SIG-M5 (cell line): ENCODE measurements at regions not wholly inside any gene's neighbourhood (a gene's known extent, or its start where the extent isn't known, plus 50 kb on each side); places are given as distances from the start of the nearest gene placed in this dataset.
"Not testable (repeated sequence)": the region's sequence is repeated elsewhere in the genome, so short reads cannot be mapped to it uniquely, and the experiment has no call there.

Experiments
- DNase-seq: peaks from one replicate; lab custom pipeline; 2025; lab: John Stamatoyannopoulos, UW

DNA sequence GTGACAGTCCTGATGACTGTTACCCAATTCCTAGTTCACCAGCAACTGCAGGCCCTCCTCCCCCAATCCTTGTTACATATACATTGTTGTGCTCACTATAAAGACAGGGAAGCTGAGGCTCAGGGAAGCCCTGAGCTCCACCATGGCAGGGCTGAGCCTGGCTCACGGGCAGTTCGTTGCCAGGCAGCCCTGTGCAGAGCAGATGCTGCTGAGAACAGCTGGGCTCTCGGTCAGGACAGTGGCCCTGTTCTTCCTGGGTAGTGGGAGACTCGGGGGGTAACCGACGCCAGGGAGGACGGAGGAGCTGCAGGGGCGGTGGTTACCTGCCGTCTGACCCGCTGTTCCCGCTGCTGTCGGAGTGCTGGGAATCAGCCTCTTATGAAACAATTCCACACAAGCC is 80.9 kb upstream of the ZNF469 start:
- DNase-seq = no peak

DNA sequence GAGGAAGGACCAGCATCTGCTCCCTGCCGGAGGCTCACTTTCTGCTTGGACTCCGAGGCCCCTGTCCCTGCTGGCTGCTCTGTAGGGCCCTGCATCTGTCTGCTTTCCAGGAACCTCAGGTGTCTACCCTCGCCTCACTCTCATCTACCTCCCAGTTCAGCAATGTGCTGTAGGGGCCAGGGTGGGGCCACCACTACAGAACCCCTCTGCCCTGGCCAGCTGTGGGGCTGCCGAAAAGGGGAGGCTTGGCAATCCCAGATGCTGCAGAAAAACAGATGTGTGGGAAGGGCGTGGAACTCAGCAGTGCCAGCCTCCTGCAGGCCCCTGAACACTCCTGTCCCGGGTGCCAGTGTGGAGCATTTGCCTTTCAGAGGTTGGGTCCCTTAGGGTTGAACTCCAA is 80.1 kb upstream of the ZNF469 start:
- DNase-seq = no peak

DNA sequence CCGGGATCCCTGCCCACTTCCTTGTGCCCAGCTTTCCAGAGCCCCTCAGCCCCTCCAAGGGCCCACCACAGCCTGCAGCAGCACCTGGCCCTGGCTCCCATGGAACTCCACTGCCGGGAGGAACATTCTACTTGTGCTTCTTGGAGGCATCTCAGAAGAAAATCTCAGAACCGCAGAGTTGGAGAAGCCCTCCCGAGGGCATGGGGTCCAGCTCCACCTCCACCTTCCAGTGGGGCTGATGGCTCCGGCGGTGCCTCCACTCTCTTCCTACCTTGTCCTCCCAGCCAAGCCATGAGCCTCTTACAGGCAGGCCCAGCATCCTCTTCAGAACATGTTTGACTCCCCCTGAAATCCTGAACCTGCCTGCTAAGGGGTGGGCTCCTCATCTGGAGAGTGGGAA is 79.4 kb upstream of the ZNF469 start:
- DNase-seq = no peak

DNA sequence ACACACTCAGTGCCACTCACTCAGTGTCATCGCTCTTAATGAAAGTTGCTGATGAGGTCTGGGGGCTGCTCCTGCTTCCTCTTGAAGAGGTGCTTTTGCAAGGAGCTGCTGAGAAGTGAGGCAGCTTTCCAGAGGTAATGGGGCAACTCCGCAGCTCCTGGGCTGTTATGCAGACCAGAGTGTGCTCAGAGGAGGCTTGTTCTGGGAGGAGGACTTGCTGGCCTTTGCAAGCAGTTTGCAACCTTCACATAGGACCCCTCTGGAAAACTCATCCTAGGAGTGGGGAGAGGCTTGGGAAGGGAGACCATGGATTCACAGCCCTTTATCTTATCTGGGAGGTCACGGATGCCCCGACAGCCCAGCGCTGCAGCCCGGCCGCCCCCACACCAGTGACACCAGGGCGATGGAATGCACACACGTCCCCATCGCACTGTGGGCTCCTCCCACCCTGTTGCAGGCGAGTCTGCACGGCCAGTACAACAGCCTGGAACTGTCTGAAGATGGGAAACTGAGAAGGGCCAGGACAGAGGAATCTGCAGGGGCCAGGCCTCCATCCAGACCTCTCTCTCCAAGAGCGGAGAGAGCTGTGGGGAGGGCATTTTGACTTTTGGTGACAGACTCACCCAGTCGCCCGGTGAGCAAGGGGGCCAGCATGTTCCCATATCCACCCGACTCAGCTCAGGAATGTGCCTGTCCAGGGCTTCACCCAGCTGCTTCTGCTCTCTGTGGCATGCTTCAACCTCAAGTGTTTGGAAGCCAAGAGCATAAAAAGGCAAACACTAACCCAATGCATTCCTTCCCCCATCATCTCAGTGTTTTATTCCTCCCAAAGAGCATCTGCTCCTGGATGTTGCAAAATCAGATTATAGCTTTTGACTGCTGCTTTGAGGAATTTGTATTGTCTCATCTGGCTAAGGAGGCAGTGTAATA is 78.6 kb upstream of the ZNF469 start:
- no peak for DNase-seq

DNA sequence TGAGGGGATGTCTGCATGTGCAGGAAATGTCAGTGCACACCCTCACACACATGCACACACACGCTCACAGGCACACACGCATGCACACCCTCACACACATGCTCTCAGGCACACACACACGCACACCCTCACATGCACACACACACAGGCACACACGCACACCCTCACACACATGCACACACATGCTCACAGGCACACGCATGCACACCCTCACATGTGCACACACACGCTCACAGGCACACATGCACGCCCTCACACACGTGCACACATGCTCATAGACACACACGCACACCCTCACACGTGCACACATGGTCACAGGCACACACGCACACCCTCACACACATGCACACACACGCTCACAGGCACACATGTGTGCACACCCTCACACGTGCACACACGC is 77.6 kb upstream of the ZNF469 start:
- no peak for DNase-seq

DNA sequence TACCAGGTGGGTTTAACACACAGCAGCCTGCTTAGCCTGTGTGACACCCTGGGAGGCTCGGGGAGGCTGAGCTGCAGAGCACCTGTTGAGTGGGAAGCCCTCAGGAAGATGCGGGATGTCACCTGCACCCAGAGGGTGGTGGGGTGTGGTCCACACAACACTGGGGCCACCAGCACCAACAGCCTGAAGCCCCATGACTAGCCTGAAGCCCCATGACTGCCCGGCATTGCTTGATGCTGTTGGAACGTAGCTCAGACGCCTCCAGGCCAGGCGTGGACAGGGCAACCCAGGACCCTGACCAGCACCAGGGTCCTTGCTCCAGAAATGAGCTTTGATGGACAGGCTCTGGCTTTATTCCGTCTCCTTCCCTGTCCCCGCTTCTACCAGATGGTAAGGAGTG is 76.3 kb upstream of the ZNF469 start:
- no peak for DNase-seq

DNA sequence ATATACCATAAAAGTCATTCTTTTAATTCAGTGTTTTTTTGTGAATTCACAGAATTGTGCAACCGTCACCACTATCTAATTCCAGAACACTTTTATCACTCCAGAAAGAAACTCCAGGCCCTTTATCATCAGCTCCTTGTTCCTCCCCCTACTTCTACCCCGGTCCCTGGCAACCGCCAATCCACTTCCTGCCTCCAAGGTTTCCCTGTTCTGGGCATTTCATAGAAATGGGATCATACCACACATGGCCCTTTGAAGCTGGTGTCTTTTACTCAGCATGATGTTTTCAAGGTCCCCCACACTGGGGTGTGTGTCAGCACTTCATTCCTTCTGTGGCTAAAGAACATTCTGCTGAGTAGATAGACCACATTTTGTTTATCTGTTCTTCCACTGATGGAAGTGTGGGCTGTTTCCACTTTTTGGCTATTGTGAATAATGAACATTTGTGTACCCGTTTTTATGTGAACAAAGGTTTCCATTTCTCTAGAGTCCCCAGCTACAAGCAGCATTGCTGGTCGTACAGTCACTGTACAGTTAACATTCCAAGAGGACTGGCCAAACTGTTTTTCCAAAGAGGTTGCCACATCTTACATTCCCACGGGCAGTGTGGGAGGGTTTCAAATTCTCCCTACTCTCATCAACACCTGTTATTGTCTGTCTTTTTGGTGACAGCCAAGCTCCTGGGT is 75.8 kb upstream of the ZNF469 start:
- DNase-seq = no peak

DNA sequence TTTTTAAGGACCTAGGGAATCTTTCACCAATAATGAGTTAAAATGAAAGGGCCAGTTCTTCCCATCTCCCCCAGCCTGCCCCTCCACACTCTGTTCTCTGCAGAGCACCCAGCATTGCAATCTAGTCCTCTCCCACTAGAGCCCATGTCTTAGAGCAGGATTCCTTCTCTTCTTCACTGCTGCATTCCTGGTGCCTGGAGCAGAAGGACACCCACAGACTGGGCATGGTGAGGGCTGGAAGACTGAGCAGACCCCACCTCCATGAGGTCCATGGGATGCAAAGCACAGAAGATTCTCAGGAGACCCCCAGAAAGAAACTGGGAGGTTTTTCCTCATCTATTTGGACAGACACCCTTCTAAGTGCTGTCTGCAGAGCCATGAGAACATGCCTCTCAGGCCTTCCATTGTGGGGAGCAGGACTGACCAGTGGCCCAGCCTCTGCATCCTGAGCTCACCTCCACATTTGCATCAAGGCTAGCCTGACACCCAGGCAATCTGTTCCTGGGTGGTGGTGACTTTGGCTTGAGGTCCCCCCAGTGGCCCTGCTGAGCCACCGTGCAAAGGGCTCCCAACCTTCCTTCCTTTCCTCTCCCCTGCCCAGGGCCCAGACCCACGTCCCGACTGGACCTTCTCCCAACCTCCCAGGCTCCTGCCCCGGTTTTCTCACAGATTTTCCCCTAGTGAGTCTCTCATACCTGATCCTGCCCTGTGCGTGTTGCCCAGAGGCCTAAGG is 74.2 kb upstream of the ZNF469 start:
- DNase-seq = no peak

DNA sequence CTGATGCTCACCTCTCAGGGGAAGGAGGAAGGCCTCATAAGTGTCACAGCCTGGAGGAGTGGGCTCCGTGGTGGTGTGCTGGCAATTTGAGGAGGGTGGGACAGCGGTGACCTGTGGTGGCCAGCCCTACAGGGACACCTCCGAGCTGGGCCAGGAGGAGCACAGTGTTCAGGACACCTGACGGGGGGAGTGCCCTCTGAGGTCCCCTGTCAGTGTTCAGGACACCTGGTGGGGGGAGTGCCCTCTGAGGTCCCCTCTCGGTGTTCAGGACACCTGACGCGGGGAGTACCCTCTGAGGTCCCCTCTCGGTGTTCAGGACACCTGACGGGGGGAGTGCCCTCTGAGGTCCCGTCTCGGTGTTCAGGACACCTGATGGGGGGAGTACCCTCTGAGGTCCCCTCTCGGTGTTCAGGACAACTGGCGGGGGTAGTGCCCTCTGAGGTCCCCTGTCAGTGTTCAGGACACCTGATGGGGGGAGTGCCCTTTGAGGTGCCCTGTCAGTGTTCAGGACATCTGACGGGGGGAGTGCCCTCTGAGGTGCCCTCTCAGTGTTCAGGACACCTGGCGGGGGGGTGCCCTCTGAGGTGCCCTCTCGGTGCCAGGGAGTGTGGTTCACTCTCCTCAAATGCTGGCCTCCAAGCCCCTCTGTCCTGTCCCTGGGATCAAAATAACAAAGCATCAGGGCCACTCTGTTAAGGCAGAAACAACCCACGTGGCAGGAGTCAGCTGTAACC is 73.4 kb upstream of the ZNF469 start:
- DNase-seq = no peak

DNA sequence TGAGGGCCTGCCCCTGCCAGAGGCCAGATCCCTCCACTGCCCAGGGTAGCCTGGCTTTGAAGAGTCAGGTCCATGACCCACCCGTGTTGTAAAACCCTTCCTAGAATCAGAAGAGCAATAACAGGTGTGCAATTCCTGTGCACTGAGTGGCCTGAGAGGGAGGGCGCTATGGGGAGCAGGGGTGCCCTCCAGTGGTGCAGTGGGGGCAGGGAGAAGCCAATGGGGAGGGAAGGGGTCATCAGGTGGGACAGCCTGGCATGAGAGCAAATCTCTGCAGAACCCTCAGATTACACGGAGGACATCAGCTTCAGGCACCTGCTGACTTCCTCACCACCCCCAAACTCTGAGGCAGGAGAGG is 72.9 kb upstream of the ZNF469 start:
- no peak for DNase-seq

DNA sequence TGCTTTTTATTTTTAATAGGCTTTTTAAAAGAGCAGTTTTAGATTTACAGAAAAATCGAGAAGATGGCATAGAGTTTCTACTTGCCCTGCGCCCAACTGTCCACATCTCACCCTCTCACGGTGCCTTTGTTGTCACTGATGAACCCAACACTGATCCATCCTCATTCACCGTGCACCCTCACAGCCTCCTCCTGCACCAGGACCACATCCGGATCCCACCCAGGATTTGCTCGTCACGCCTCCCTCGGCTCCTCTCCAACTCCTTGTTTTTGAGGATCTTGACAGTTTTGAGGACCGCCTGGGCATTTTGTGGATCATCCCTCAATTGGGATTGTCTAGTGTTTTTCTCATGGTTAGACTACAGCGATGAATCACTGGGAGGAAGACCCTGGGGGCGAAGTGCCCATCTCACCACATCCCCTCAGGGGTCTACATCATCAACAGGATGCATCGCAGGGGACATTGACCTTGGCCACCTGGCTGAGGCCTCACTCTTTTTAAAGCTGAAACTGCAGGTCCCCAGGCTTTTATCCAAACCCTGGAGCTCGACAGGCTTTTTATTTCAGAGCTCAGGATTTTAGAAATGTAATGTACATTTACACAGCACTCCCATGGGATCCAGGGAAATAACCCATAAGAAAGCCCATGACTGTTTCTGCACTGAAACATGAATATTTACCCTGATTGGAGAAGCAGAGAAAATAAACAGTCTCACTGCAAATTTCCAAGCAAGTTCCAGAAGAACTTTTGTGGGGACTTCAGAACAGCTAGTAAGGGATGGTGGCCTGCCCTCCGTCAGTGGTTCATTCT is 71.8 kb upstream of the ZNF469 start:
- DNase-seq = no peak

DNA sequence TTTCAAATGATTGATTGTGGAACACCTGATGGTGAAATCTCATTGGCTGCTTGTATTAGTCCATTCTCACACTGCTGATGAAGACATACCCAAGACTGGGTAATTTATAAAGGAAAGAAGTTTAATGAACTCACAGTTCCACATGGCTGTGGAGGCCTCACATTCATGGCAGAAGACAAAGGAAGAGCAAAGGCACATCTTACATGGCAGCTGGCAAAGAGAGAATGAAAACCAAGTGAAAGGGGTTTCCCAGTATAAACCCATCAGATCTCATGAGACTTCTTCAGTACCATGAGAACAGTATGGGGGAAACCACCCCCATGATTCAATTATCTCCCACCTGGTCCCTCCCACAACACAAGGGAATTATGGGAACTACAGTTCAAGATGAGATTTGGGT is 70.9 kb upstream of the ZNF469 start:
- DNase-seq = not testable (repeated sequence)

DNA sequence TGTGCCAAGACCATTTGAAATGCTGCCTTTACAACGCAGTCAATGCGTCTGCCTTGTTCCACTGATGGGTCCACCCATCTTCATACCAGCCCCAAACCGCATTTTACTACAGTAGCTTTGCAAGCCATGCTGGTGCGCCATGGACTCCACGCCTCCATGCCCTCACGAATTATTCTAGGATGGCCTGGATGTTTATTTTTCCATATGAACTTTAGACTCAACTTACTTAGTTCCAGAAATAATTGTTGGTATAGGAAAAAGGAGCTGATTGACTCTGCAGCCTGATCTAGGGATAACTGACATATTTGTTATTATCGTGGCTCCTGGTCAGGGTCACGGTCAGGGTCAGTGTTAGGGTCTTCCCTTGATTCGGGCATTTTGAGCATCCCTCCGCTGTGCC is 70.0 kb upstream of the ZNF469 start:
- DNase-seq = no peak

DNA sequence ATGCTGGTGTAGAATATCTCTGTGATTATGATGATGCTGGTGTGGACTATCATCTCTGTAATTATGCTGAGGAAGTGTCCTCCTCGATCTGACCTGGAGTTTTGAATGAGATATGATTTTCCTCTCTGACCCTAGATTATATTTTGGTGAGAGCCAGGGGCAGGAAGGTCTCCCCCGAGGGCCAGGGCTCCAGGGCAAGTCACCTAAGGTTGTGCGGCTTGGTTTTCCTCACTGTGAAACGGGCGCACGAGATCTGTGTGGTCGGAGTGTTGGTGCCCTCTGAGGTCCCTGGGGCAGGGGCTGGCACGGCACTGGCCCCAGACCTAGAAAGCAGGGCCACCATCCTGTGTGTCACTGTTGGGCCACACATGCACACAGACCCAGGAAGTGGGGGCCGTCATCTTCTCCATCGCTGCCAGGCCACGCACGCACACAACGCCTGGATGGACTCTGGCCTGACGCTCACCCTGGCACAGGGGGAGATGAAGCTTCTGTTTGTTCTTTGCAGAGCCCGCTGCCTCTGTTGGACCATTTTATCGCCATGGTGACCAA is 67.7 kb upstream of the ZNF469 start:
- DNase-seq = no peak

DNA sequence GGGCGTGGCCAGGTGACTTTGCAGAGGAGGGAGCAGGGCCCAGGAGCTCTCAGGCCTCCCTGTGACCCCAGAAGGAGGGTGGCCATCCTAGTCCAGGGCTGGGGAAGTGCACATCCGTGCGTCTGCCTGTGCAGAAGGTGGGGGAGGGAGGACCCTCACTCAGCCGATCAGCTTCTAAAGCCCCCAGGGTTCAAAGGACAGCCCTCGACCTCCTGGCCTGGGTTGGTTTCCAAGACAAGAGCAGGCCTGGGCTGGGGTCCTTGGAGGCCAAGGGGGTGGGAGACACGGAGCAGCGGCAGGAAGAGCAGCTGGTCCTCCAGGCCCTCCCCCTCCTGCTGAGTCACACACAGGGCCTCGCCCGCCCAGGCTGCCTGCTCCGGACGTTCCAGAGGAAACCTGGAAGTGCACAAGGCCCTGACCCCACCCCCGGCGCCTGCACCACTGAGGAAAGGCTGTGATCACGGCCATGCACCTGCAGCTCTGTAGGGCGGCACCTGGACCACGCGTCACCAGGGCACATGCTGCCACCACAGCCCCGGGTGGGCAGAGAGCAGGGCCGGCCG is 67.1 kb upstream of the ZNF469 start:
- no peak for DNase-seq

DNA sequence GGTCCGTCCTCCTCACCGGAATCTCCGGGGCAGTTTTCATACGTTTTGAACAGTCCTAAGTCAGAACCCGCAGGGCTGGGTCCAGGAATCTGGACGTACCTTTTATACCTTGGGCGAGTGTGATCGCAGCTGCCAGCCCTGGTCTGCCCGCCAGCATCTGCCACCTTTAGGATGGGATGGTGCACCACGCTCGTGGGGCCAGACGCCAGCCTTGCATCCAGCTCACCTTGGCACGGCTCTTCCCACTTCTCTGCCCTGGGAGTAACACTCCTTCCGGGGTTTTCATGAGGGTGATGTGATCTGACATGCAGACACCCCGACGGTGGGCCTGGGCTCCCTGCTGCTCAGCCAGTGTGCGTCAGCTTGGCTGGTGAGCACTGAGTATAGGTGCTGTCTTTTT is 66.6 kb upstream of the ZNF469 start:
- DNase-seq = no peak

DNA sequence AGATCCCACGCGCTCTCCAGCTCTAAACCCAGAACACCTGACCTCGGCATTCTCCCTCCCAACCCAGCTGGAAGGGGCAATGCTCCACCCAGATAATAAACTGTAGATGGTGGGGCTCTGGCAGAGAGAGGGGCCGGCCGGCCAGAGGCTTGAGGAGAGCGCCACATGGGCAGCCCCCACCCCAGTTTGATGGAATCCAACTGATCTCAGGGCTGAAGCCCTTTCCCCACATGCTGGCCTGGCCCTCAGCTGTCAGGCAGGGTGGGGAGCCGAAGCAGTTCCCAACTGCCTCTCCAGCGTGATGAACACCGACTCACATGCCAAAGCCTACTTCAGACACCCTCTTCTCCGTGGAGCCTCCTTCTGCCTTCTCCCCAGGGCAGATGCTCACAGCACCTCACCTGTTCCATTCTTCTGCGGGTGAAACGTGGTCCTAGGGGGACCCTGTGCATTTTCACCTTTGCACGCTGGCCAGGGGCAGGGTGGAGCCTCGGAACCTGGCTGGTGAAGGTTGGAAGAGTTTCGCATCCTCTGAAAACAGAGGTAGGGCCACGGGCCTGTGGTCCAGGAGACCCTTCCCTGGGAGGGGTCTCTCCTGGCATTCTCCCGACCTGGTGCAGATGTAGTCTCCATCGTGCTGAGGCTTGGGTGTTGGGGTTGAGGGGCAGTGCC is 65.7 kb upstream of the ZNF469 start:
- no peak for DNase-seq

DNA sequence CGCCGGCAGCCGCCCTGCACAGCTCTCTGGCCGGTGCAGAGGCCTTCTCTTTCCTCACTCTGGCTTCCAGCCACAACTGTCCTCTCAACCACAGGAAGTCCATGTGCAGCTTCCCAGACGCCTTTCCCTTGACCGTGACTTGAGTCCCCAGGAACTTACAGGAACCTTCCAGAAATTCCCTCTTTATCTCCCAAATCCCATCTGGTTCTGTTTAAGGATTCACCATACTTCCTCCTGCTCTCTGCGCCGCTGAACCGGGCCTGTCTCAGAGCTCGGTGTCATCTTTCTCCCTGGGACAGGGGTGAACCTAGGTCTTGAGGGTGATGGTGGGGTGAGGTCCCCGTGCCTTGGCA is 65.2 kb upstream of the ZNF469 start:
- no peak for DNase-seq

DNA sequence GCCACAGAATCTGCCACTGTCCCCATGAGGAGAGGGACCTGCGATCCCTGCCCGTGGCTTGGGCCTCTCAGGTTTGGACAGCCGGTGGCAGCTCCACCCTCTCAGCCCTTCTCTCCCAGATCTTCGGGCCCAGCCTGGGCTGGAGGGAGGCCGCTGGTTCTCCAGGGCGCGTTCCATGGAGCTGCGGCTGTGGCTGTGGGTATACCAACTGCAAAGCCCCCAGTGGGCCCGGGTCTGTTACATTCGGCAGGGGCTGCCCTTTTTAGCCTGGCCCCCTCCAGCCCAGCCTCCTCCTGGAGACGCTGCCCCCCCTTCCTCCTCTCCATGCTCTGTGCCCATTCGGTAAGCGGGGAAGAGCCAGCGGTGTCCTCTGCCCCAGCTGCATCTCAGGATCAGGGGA is 64.7 kb upstream of the ZNF469 start:
- DNase-seq = no peak

DNA sequence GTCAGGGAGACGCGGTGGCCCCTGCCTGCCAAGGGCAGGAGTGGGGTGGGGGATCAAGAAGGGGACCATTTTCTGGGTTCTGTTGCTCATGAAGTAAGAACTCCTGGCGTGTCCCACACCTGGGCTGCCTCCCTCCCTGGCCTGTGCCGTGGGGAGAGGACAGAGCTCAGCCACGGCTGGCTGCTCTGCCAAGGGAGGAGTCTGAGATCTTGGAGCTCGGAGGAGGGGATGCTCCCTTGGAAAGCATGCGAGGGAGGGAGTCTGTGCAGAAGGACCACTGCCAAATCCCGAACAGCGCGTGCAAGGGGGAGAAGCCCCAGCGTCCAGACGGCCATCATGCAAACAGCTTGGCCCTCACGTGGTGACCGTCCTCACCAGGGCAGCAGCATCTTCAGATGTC is 64.2 kb upstream of the ZNF469 start:
- no peak for DNase-seq
